PC-3 (cell line): ENCODE measurements at regions not wholly inside any gene's neighbourhood (a gene's known extent, or its start where the extent isn't known, plus 50 kb on each side); places are given as distances from the start of the nearest gene placed in this dataset.

Experiments used
- EZH2 ChIP-seq: fragments of 300-600 bp; sonication (generic); IDR thresholded peaks from one replicate; pipeline ENCODE4 v1.6.1; 2017; ENCODE audit warnings: antibody characterized with exemption, mild to moderate bottlenecking, low read length; ENCODE audit not compliant: unreplicated experiment
- EZH2phosphoT487 ChIP-seq: fragments of 300-600 bp; sonication (generic); IDR thresholded peaks from 2 replicates; pipeline ENCODE4 v1.6.1; 2018; ENCODE audit warnings: mild to moderate bottlenecking, antibody characterized with exemption, low read length, borderline replicate concordance
- TF ChIP-seq, protein P1 (sequence below): fragments of 300-600 bp; sonication (generic); conservative IDR thresholded peaks from 2 replicates; pipeline ENCODE4 v1.5.1; 2017; ENCODE audit warnings: antibody characterized with exemption, low read depth, mild to moderate bottlenecking, low read length

DNA sequence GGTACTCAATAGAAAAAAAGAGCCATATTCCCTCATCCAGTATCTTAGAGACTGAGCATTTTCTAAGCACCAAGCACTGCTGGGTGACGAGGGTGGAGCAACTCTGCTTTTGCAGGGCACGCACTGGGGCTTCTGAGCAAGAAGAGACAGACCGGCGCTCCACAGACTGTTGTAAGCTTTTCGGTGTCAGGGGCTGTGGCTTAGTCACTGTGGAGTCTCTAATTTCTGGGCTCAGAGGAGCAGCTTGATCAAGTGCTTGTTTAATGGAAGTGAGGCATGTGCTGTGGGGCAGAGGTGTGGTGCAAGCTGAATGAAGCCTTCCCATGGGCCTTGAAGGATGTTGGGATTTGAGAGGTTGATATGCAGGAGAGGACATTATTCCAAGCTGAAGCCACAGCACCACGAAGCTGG, 227.1 kb downstream of the MYCN start:
- TF ChIP-seq, protein P1, sequence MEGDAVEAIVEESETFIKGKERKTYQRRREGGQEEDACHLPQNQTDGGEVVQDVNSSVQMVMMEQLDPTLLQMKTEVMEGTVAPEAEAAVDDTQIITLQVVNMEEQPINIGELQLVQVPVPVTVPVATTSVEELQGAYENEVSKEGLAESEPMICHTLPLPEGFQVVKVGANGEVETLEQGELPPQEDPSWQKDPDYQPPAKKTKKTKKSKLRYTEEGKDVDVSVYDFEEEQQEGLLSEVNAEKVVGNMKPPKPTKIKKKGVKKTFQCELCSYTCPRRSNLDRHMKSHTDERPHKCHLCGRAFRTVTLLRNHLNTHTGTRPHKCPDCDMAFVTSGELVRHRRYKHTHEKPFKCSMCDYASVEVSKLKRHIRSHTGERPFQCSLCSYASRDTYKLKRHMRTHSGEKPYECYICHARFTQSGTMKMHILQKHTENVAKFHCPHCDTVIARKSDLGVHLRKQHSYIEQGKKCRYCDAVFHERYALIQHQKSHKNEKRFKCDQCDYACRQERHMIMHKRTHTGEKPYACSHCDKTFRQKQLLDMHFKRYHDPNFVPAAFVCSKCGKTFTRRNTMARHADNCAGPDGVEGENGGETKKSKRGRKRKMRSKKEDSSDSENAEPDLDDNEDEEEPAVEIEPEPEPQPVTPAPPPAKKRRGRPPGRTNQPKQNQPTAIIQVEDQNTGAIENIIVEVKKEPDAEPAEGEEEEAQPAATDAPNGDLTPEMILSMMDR = no peak
- TF ChIP-seq EZH2 (no peak), EZH2phosphoT487 (no peak)
